ENCODE measurements at regions not wholly inside any gene's neighbourhood (a gene's known extent, or its start where the extent isn't known, plus 50 kb on each side); places are given as distances from the start of the nearest gene placed in this dataset.

DNA sequence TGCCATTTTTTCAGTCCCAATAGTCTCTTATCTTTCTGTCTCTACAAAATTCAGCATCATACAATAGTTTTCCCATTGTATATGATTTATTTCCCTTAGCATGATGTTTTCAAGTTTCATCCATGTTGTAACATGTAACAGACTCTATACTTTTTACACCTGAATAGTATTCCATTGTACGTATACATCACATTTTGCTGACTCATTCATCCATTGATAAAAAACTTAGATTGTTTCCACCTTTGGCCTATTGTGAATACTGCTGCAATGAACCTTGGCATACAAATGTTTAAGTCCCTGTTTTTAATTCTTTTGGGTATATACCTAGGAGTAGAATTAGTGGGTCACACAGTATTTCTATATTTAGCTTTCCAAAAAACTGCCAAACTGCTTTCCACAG lies 349.3 kb upstream of the CDH2 start:
- DNase-seq (ENCODE audit: low read depth in 1 of 2, low spot score in 1 of 2) = no peak
- Histone ChIP-seq H3K27me3 (no peaks in the 10 kb centered on the region), H3K4me3 (no peak overlapping the region), H3K36me3 (no peaks in the 10 kb centered on the region), H3K9me3 (ENCODE audit: low read depth) (no peaks in the 10 kb centered on the region), H3K4me1 (ENCODE audit: low read depth) (no peaks in the 10 kb centered on the region), H3K27ac (no peak overlapping the region)
- TF ChIP-seq, protein P1, sequence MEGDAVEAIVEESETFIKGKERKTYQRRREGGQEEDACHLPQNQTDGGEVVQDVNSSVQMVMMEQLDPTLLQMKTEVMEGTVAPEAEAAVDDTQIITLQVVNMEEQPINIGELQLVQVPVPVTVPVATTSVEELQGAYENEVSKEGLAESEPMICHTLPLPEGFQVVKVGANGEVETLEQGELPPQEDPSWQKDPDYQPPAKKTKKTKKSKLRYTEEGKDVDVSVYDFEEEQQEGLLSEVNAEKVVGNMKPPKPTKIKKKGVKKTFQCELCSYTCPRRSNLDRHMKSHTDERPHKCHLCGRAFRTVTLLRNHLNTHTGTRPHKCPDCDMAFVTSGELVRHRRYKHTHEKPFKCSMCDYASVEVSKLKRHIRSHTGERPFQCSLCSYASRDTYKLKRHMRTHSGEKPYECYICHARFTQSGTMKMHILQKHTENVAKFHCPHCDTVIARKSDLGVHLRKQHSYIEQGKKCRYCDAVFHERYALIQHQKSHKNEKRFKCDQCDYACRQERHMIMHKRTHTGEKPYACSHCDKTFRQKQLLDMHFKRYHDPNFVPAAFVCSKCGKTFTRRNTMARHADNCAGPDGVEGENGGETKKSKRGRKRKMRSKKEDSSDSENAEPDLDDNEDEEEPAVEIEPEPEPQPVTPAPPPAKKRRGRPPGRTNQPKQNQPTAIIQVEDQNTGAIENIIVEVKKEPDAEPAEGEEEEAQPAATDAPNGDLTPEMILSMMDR (IDR thresholded peaks at IDR 0.05; ENCODE audit: low read depth, low read length) = no peak

- H3K27ac ChIP-seq = no peak overlapping the region
- DNase-seq (ENCODE audit: low read depth in 1 of 2, low spot score in 1 of 2) = no peak
Observed at GRCh38 chr18:28523758-28524475, 347.0 kb upstream of the CDH2 start.

DNA sequence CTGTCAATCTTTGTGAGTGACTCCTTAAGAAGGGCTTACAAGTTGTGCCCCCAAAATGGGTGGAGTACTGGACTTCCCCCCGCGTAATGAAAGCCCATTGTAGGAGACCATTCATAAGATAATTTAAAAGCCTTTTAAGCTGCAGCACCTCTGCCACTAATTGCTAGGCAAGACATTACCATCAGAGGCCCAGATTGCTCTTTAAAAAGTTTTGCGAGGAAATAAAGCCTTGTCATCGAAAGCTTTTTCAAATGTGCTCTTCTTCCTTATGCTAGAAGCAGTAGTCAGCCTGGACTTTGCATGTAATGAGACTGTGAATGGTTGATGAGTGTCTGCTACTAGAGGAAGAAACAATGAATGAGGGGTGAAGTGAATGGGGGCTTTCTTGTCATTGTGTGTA lies 345.3 kb upstream of the CDH2 start:
- H3K36me3 ChIP-seq = no peaks in the 10 kb centered on the region
- H3K9me3 ChIP-seq (ENCODE audit: low read depth) = no peaks in the 10 kb centered on the region
- H3K4me1 ChIP-seq (ENCODE audit: low read depth) = no peaks in the 10 kb centered on the region
- H3K27ac ChIP-seq = no peak overlapping the region
- DNase-seq (ENCODE audit: low read depth in 1 of 2, low spot score in 1 of 2) = no peak
- TF ChIP-seq, protein P1 (IDR thresholded peaks at IDR 0.05; ENCODE audit: low read depth, low read length) = no peak
- no peak overlapping the region for H3K4me3 ChIP-seq
- no peaks in the 10 kb centered on the region for H3K27me3 ChIP-seq

More at GRCh38 chr18:28523758-28524475, 347.0 kb upstream of the CDH2 start:
- no peaks in the 10 kb centered on the region for H3K9me3 ChIP-seq (ENCODE audit: low read depth)
- H3K4me1 ChIP-seq (ENCODE audit: low read depth) = no peaks in the 10 kb centered on the region
- no peaks in the 10 kb centered on the region for H3K27me3 ChIP-seq
- TF ChIP-seq, protein P1 (IDR thresholded peaks at IDR 0.05; ENCODE audit: low read depth, low read length) = no peak
- no peaks in the 10 kb centered on the region for H3K36me3 ChIP-seq
- H3K4me3 ChIP-seq = no peak overlapping the region

DNA sequence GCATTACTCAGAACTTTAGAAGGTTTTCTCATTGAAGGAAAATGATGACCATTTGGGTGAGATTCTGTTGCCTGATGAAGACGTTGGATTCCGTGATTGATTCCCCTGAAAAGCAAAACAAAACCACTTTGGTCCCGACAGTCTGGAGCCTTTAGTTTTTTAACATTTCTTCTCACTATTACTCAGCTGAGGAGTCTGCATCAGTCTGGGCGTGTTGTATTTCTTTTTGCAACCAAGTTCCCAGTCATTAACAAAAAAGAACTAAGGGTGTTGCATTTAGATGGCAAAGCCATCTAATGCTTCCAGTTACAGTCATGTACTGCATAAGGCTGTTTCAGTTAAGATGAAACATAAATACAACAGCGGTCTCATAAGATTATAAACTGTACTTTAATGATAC lies 343.1 kb upstream of the CDH2 start:
- TF ChIP-seq, protein P1 (IDR thresholded peaks at IDR 0.05; ENCODE audit: low read depth, low read length) = no peak
- DNase-seq (ENCODE audit: low read depth in 1 of 2, low spot score in 1 of 2) = no peak
- Histone ChIP-seq H3K9me3 (ENCODE audit: low read depth) (no peaks in the 10 kb centered on the region), H3K4me3 (no peak overlapping the region), H3K27ac (no peak overlapping the region), H3K4me1 (ENCODE audit: low read depth) (no peaks in the 10 kb centered on the region), H3K36me3 (no peaks in the 10 kb centered on the region), H3K27me3 (no peaks in the 10 kb centered on the region)

GRCh38 chr18:28514699-28515098 lies 337.8 kb upstream of the CDH2 start:
- Histone ChIP-seq H3K4me3 (no peak overlapping the region), H3K4me1 (ENCODE audit: low read depth) (no peaks in the 10 kb centered on the region), H3K36me3 (no peaks in the 10 kb centered on the region), H3K9me3 (ENCODE audit: low read depth) (no peaks in the 10 kb centered on the region), H3K27ac (no peak overlapping the region), H3K27me3 (no peaks in the 10 kb centered on the region)
- TF ChIP-seq, protein P1 (IDR thresholded peaks at IDR 0.05; ENCODE audit: low read depth, low read length) = no peak
- no peak for DNase-seq (ENCODE audit: low read depth in 1 of 2, low spot score in 1 of 2)
